K562 (cell line): ENCODE measurements at regions not wholly inside any gene's neighbourhood (a gene's known extent, or its start where the extent isn't known, plus 50 kb on each side); places are given as distances from the start of the nearest gene placed in this dataset.

Experiments used
- ATAC-seq: fragments of 200-7000 bp; cut with Tn5 transposase; 3 replicates; pipeline ENCODE4 v1.9.1; 2020; ENCODE audit warnings: moderate library complexity
- BruUV-seq: library from RNA; stranded (reverse); fragments of 400-500 nt; replicated peaks from 2 replicates; lab custom pipeline; 2021; lab: Mats Ljungman, UMichigan
- CTCF ChIA-PET: fragments of 300-600 bp; formaldehyde crosslinking; extraction: SDS; loops from one replicate; lab custom pipeline; 2021; ENCODE audit warnings: low intra/inter-chr PET ratio; lab: Yijun Ruan, JAX
- POLR2A ChIA-PET: fragments of 300-600, 350-650 bp; sonication (Branson Sonifier 250); formaldehyde crosslinking; extraction: SDS; loops from one replicate; lab custom pipeline; 2021; ENCODE audit warnings: antibody characterized with exemption, inconsistent platforms; lab: Yijun Ruan, JAX
- DNase-seq, 4 experiments: peaks; one replicate each; pipeline versions ENCODE4 v3.0.0 to v3.0.0-alpha.2; 2011 to 2018; ENCODE audit warnings: low spot score in 3 of 4, mixed read lengths in 3 of 4; ENCODE audit errors: extremely low read depth in 1 of 4
- FAIRE-seq: peaks from 2 replicates; lab custom pipeline; 2011; peaks lifted over from hg19 to GRCh38; lab: Jason Lieb, UNC
- H2AFZ ChIP-seq: 2 replicates; pipeline ENCODE4 v1.6.0; 2011; ENCODE audit warnings: low read depth, low read length, control low read depth, inconsistent platforms
- H3K27ac ChIP-seq: fragments of 200-600 bp; 3 replicates; pipeline ENCODE4 v1.8.0; 2011; ENCODE audit warnings: low read depth, mild to moderate bottlenecking, control low read depth, inconsistent platforms, low read length, moderate library complexity, mixed read lengths; ENCODE audit errors: extremely low read depth
- H3K27me3 ChIP-seq, 2 experiments: fragments of 300-600 bp in 1 of 2; 2 replicates in 1 of 2; 3 replicates in 1 of 2; pipeline versions ENCODE4 v1.6.0 to v1.8.0; 2011; ENCODE audit warnings: inconsistent platforms in 2 of 2, low read length in 2 of 2, mild to moderate bottlenecking in 1 of 2, mixed read lengths in 1 of 2, moderate library complexity in 1 of 2; ENCODE audit not compliant: control insufficient read depth in 2 of 2, insufficient read depth in 2 of 2
- H3K36me3 ChIP-seq: fragments of 300-600 bp; 3 replicates; pipeline ENCODE4 v1.8.0; 2011; ENCODE audit warnings: mild to moderate bottlenecking, low read length, inconsistent platforms; ENCODE audit not compliant: control insufficient read depth, insufficient read depth
- H3K4me1 ChIP-seq, 2 experiments: fragments of 200-600 bp in 1 of 2; replicated peaks in 1 of 2; 2 replicates in 1 of 2; 3 replicates in 1 of 2; pipeline versions ENCODE4 v1.5.1 to v1.8.0; 2011; ENCODE audit warnings: inconsistent platforms in 2 of 2, low read length in 2 of 2, mild to moderate bottlenecking in 1 of 2, mixed read lengths in 1 of 2, moderate library complexity in 1 of 2; ENCODE audit not compliant: control insufficient read depth in 2 of 2, insufficient read depth in 2 of 2
- H3K4me2 ChIP-seq: 2 replicates; pipeline ENCODE4 v1.6.1; 2011; ENCODE audit warnings: low read length, control low read depth, inconsistent platforms, mixed read lengths; ENCODE audit not compliant: insufficient read depth
- H3K4me3 ChIP-seq: fragments of 200-600 bp; sonication (generic), shearing (Covaris generic); 2 replicates; pipeline ENCODE4 v1.5.1; 2016; ENCODE audit warnings: control low read depth, inconsistent platforms
- H3K79me2 ChIP-seq: fragments of 200-600 bp; 3 replicates; pipeline ENCODE4 v1.8.0; 2011; ENCODE audit warnings: low read length, inconsistent platforms; ENCODE audit not compliant: control insufficient read depth, insufficient read depth
- H3K9ac ChIP-seq, 2 experiments: 2 replicates each; pipeline versions ENCODE4 v1.6.0 to v1.6.1; 2011; ENCODE audit warnings: low read depth in 2 of 2, low read length in 2 of 2, control low read depth in 1 of 2, inconsistent platforms in 1 of 2, mild to moderate bottlenecking in 1 of 2, mixed read lengths in 1 of 2; ENCODE audit not compliant: insufficient read depth in 1 of 2
- H3K9me1 ChIP-seq: one replicate; pipeline ENCODE4 v1.6.0; 2011; ENCODE audit warnings: inconsistent platforms, mild to moderate bottlenecking, low read length, moderate library complexity; ENCODE audit not compliant: control insufficient read depth, insufficient read depth
- H3K9me3 ChIP-seq: replicated peaks from 2 replicates; pipeline ENCODE4 v1.5.1; 2011; ENCODE audit warnings: low read depth, low read length, inconsistent platforms; ENCODE audit not compliant: control insufficient read depth, insufficient read depth
- H4K20me1 ChIP-seq: replicated peaks from 2 replicates; pipeline ENCODE4 v1.6.1; 2011; ENCODE audit warnings: low read length, inconsistent platforms, mixed read lengths; ENCODE audit not compliant: control insufficient read depth, insufficient read depth
- CHCHD3 ChIP-seq: fragments of 250-450 bp; sonication (Bioruptor Pico); IDR thresholded peaks from 2 replicates; pipeline ENCODE4 v2.1.2; 2022; ENCODE audit warnings: mild to moderate bottlenecking
- HDAC8 ChIP-seq: fragments of 450-650 bp; IDR thresholded peaks from 2 replicates; pipeline ENCODE4 v1.6.1; 2016; ENCODE audit warnings: mild to moderate bottlenecking, missing genetic modification characterization, moderate library complexity, missing compliant biosample characterization
- HDGF ChIP-seq: fragments of 450-650 bp; IDR thresholded peaks from 2 replicates; pipeline ENCODE4 v1.6.1; 2016
- HEY1 ChIP-seq: fragments of 250-450 bp; sonication (Bioruptor Pico); IDR thresholded peaks from 2 replicates; pipeline ENCODE4 v1.5.0; 2020; ENCODE audit warnings: mild to moderate bottlenecking, moderate library complexity, borderline replicate concordance
- HMBOX1 ChIP-seq: sonication (generic); IDR thresholded peaks from 2 replicates; pipeline ENCODE4 v1.6.1; 2016
- MAFG ChIP-seq: fragments of 450-650 bp; conservative IDR thresholded peaks from 2 replicates; pipeline ENCODE4 v1.6.1; 2016; ENCODE audit warnings: missing genetic modification characterization, missing compliant biosample characterization
- PHB ChIP-seq: fragments of 250-450 bp; sonication (Bioruptor Pico); IDR thresholded peaks from 2 replicates; pipeline ENCODE4 v1.5.0; 2021
- PTBP1 ChIP-seq: fragments of 200-400 bp; formaldehyde crosslinking; IDR thresholded peaks from 2 replicates; pipeline ENCODE4 v1.6.1; 2017; ENCODE audit warnings: low read depth, low read length
- RUNX1 ChIP-seq: sonication (generic); IDR thresholded peaks from 2 replicates; pipeline ENCODE4 v1.6.1; 2016; ENCODE audit warnings: antibody characterized with exemption, low read depth
- SLC30A9 ChIP-seq: fragments of 250-450 bp; sonication (Bioruptor Pico); IDR thresholded peaks from 2 replicates; pipeline ENCODE4 v1.8.0; 2022; ENCODE audit warnings: mild to moderate bottlenecking, moderate library complexity
- SPI1 ChIP-seq: IDR thresholded peaks from 2 replicates; pipeline ENCODE4 v1.6.1; 2011; ENCODE audit warnings: low read depth, low read length, control low read depth, borderline replicate concordance
- SREBF1 ChIP-seq: fragments of 150-350 bp; IDR thresholded peaks from 2 replicates; pipeline ENCODE4 v1.6.1; 2014; ENCODE audit warnings: antibody characterized with exemption, low read depth, low read length, borderline replicate concordance
- TFAP4 ChIP-seq: sonication (generic); formaldehyde crosslinking; IDR thresholded peaks from 2 replicates; pipeline ENCODE4 v1.8.0; 2022; ENCODE audit warnings: missing genetic modification reagents, mild to moderate bottlenecking, moderate library complexity, borderline replicate concordance
- ZBTB7A ChIP-seq: IDR thresholded peaks from 2 replicates; pipeline ENCODE4 v1.6.1; 2011; ENCODE audit warnings: low read depth, mild to moderate bottlenecking, low read length, moderate library complexity, borderline replicate concordance; ENCODE audit not compliant: control insufficient read depth
- ZNF197 ChIP-seq: fragments of 200-800 bp; sonication (Bioruptor generic); IDR thresholded peaks from 2 replicates; pipeline ENCODE4 v1.6.1; 2016; ENCODE audit warnings: low read depth, missing genetic modification characterization, missing compliant biosample characterization
- ZNF239 ChIP-seq: fragments of 250-450 bp; sonication (Bioruptor Pico); IDR thresholded peaks from 2 replicates; pipeline ENCODE4 v1.4.0; 2020; ENCODE audit warnings: mild to moderate bottlenecking
- ZNF589 ChIP-seq: fragments of 200-800 bp; sonication (Bioruptor generic); IDR thresholded peaks from 2 replicates; pipeline ENCODE4 v1.6.1; 2016; ENCODE audit warnings: low read depth, missing genetic modification characterization, missing compliant biosample characterization
- ZNF717 ChIP-seq: fragments of 250-450 bp; sonication (Bioruptor Pico); IDR thresholded peaks from 2 replicates; pipeline ENCODE4 v1.5.0; 2021
- WGBS: fragments of 100-300 bp; shearing (Covaris generic); methylation state at CpG from one replicate; pipeline ENCODE4 v1.1.6; 2016; ENCODE audit warnings: low coverage, mixed read lengths; ENCODE audit not compliant: insufficient coverage; ENCODE audit errors: missing lambda C conversion rate; 5-methylcytosine and 5-hydroxymethylcytosine counted together
- in situ Hi-C: fragments of 300-500 bp; cut with MboI; formaldehyde crosslinking; loops from 4 replicates; pipeline ENCODE4 v1.15.0; 2018; ENCODE audit warnings: inconsistent platforms, mixed read lengths
- intact Hi-C: fragments of 100-400 bp; cut with micrococcal nuclease; formaldehyde crosslinking; loops from 2 replicates; pipeline ENCODE4 v1.14.2; 2022

- Histone ChIP-seq H4K20me1 (no peaks in the 10 kb centered on the region), H3K27ac (no peak overlapping the region), H3K36me3 (no peaks in the 10 kb centered on the region), H2AFZ (no peak overlapping the region), H3K4me3 (no peak overlapping the region), H3K4me1 (no peaks in the 10 kb centered on the region), H3K27me3 (no peaks in the 10 kb centered on the region), H3K79me2 (no peaks in the 10 kb centered on the region), H3K9me3 (no peaks in the 10 kb centered on the region), H3K9ac (no peak overlapping the region), H3K9me1 (no peaks in the 10 kb centered on the region), H3K4me2 (no peak overlapping the region)
- no TSS peak for BruUV-seq
- WGBS: 0% methylated on average over 2 of the region's 2 CpGs
- ATAC-seq (no peak), FAIRE-seq (no peak), DNase-seq (no peak)
- in situ Hi-C loops: no loop called here
- TF ChIP-seq ZNF717 (CRISPR knock-in tag) (no peak), ZNF239 (no peak), RUNX1 (no peak), PTBP1 (no peak), MAFG (tag) (no peak), HEY1 (CRISPR knock-in tag) (no peak)
- ChIA-PET CTCF (no interaction called here), POLR2A (no interaction called here)
- intact Hi-C loops: no loop called here
Measured at GRCh38 chr6:100057941-100058340, 63.9 kb upstream of the MCHR2 start.

GRCh38 chr6:100050550-100050949 is 56.5 kb upstream of the MCHR2 start:
- TF ChIP-seq ZNF197 (CRISPR knock-in tag) (no peak), SREBF1 (no peak), CHCHD3 (CRISPR knock-in tag) (no peak), PHB (no peak), HMBOX1 (no peak), HDGF (no peak), TFAP4 (no peak), ZNF589 (CRISPR knock-in tag) (no peak), HDAC8 (tag) (no peak), SLC30A9 (CRISPR knock-in tag) (no peak), ZBTB7A (no peak), SPI1 (no peak)
- no peak overlapping the region for H3K4me3 ChIP-seq
- intact Hi-C loops (no loop called here), in situ Hi-C loops (no loop called here)
- no peaks in the 10 kb centered on the region for H4K20me1 ChIP-seq
- no peak for FAIRE-seq
- H3K9me3 ChIP-seq: no peaks in the 10 kb centered on the region
- WGBS: 0% methylated on average over 1 of the region's 2 CpGs
- no TSS peak for BruUV-seq
- no peak overlapping the region for H3K27ac ChIP-seq
- ChIA-PET CTCF (no interaction called here), POLR2A (no interaction called here)
- no peak for ATAC-seq
- H3K27me3 ChIP-seq: no peaks in the 10 kb centered on the region
- no peak overlapping the region for H2AFZ ChIP-seq
- H3K9me1 ChIP-seq: no peaks in the 10 kb centered on the region
- H3K4me2 ChIP-seq: no peak overlapping the region
- DNase-seq: no peak
- H3K36me3 ChIP-seq: no peaks in the 10 kb centered on the region
- no peak overlapping the region for H3K9ac ChIP-seq
- no peaks in the 10 kb centered on the region for H3K79me2 ChIP-seq
- H3K4me1 ChIP-seq: no peaks in the 10 kb centered on the region
